NCI-H1694 treated with DMSO at 0.1 percent for 48 hours (cell line): ENCODE measurements at regions not wholly inside any gene's neighbourhood (a gene's known extent, or its start where the extent isn't known, plus 50 kb on each side); places are given as distances from the start of the nearest gene placed in this dataset.
"Not testable (repeated sequence)": the region's sequence is repeated elsewhere in the genome, so short reads cannot be mapped to it uniquely, and the experiment has no call there.

ENCODE experiments used
- DNase-seq: peaks from one replicate; lab custom pipeline; 2025; lab: John Stamatoyannopoulos, UW

GRCh38 chr3:164927728-164928127 lies 150.6 kb downstream of the SI start:
- no peak for DNase-seq

GRCh38 chr3:164918905-164919304 lies 159.4 kb downstream of the SI start:
- no peak for DNase-seq

- DNase-seq: no peak
These were observed 165.4 kb downstream of the SI start for GRCh38 chr3:164912916-164913315.

GRCh38 chr3:164903820-164904451 lies 174.4 kb downstream of the SI start:
- DNase-seq: no peak

GRCh38 chr3:164897342-164897741 lies 181.0 kb downstream of the SI start:
- no peak for DNase-seq

GRCh38 chr3:164890061-164890460 lies 188.2 kb downstream of the SI start:
- no peak for DNase-seq

GRCh38 chr3:164883171-164883570 lies 195.1 kb downstream of the SI start:
- no peak for DNase-seq

GRCh38 chr3:164879201-164879600 lies 199.1 kb downstream of the SI start:
- no peak for DNase-seq

- DNase-seq: no peak
These were observed 213.8 kb downstream of the SI start for GRCh38 chr3:164864454-164864853.

- DNase-seq: no peak
These were observed 225.4 kb downstream of the SI start for GRCh38 chr3:164852866-164853265.

GRCh38 chr3:164851905-164852304 lies 226.4 kb downstream of the SI start:
- DNase-seq: no peak

- no peak for DNase-seq
These were observed 227.1 kb downstream of the SI start for GRCh38 chr3:164851204-164851603.

- DNase-seq: no peak
These were observed 229.4 kb downstream of the SI start for GRCh38 chr3:164848923-164849322.

GRCh38 chr3:164845739-164846138 lies 232.6 kb downstream of the SI start:
- no peak for DNase-seq

GRCh38 chr3:164832216-164832615 lies 246.1 kb downstream of the SI start:
- DNase-seq: no peak

GRCh38 chr3:164818318-164818717 lies 260.0 kb downstream of the SI start:
- no peak for DNase-seq

- no peak for DNase-seq
These were observed 264.2 kb downstream of the SI start for GRCh38 chr3:164814106-164814505.

- no peak for DNase-seq
These were observed 266.3 kb downstream of the SI start for GRCh38 chr3:164812042-164812441.

GRCh38 chr3:164806188-164806587 lies 272.1 kb downstream of the SI start:
- no peak for DNase-seq

GRCh38 chr3:164794099-164794498 lies 284.2 kb downstream of the SI start:
- no peak for DNase-seq

GRCh38 chr3:164791263-164791662 lies 287.0 kb downstream of the SI start:
- DNase-seq: no peak

GRCh38 chr3:164784407-164784806 lies 293.9 kb downstream of the SI start:
- not testable (repeated sequence) for DNase-seq

GRCh38 chr3:164781755-164782154 lies 296.5 kb downstream of the SI start:
- DNase-seq: no peak

GRCh38 chr3:164779816-164780215 lies 298.5 kb downstream of the SI start:
- no peak for DNase-seq

- DNase-seq: no peak
These were observed 325.5 kb downstream of the SI start for GRCh38 chr3:164752812-164753211.
